ENCODE measurements at regions not wholly inside any gene's neighbourhood (a gene's known extent, or its start where the extent isn't known, plus 50 kb on each side); places are given as distances from the start of the nearest gene placed in this dataset.

GRCh38 chr13:50073340-50073739 is 58.1 kb downstream of the KCNRG start:
- TF ChIP-seq CTCF (IDR thresholded peaks at IDR 0.05) (no peak), POLR2A (IDR thresholded peaks at IDR 0.05) (no peak)
